ENCODE measurements at regions not wholly inside any gene's neighbourhood (a gene's known extent, or its start where the extent isn't known, plus 50 kb on each side); places are given as distances from the start of the nearest gene placed in this dataset.
"Not testable (repeated sequence)": the region's sequence is repeated elsewhere in the genome, so short reads cannot be mapped to it uniquely, and the experiment has no call there.

- no peak overlapping the region for H3K4me3 ChIP-seq
- no peaks in the 10 kb centered on the region for H3K27me3 ChIP-seq
- H3K4me1 ChIP-seq (ENCODE audit: insufficient read depth), result no peaks in the 10 kb centered on the region
- H3K27ac ChIP-seq, result no peak overlapping the region
- H3K9me3 ChIP-seq, result peaks cover 0 to 2% of the 10 kb centered on the region in 2 donors
- no peaks in the 10 kb centered on the region for H3K36me3 ChIP-seq
- 80 to 93% (median 88%) methylated on average over 1 of the region's 1 CpG for WGBS, 3 donors
- intact Hi-C loops (cut with DNase I), result no loop called here
- TF ChIP-seq POLR2A (IDR thresholded peaks at IDR 0.05), result no peak
- TF ChIP-seq EP300 (IDR thresholded peaks at IDR 0.05), result no peak
- TF ChIP-seq CTCF (IDR thresholded peaks at IDR 0.05), result no peak
- no peak for DNase-seq
Observed at GRCh38 chr3:157905885-157906284, 200.3 kb downstream of the SHOX2 start.

DNA sequence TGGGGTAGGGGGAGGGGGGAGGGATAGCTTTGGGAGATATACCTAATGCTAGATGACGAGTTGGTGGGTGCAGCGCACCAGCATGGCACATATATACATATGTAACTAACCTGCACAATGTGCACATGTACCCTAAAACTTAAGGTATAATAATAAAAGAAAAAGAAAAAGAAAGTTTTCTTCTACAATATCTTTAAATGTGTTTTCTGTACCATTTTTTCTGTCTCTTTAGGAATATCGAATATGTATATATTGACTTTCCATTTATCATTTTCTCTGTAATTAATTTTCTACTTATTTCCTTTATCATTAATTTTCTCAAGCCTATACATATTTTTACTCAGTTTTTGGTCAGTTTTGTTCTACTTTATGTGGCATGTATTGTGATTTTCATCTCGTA lies 203.5 kb downstream of the SHOX2 start:
- H3K27me3 ChIP-seq; intact Hi-C loops (cut with DNase I); H3K4me1 ChIP-seq (ENCODE audit: insufficient read depth); H3K36me3 ChIP-seq; H3K9me3 ChIP-seq; DNase-seq; H3K4me3 ChIP-seq; H3K27ac ChIP-seq: not testable (repeated sequence)
- 92 to 94% (median 92%) methylated on average over 4 of the region's 4 CpGs for WGBS, 3 donors

DNA sequence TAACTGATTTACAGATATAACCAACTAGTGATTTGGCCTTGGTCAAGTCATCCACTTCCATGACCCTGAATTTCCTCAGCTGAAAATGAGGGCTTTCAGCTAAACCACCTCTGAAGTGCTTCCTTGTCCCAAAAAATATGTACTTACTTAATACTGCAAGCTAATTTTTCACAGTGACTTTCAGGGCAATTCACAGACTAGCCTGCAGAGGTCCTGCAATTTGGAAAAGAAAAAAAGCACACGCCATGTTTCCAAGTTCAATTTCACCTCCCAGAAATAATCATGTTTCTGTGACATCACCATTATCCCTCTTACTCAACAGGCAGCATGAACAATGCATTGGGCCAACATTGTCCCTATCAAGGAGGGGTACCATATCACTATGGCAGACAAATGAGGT lies 218.2 kb downstream of the SHOX2 start:
- Histone ChIP-seq H3K27ac (no peak overlapping the region), H3K9me3 (no peaks in the 10 kb centered on the region), H3K27me3 (no peaks in the 10 kb centered on the region), H3K4me3 (no peak overlapping the region), H3K36me3 (no peaks in the 10 kb centered on the region), H3K4me1 (ENCODE audit: insufficient read depth) (no peaks in the 10 kb centered on the region)
- no peak for TF ChIP-seq CTCF (IDR thresholded peaks at IDR 0.05)
- TF ChIP-seq EP300 (IDR thresholded peaks at IDR 0.05), result no peak
- TF ChIP-seq POLR2A (IDR thresholded peaks at IDR 0.05), result no peak
- DNase-seq, result no peak
- intact Hi-C loops (cut with DNase I), result no loop called here
- 68 to 82% (median 71%) methylated on average over 1 of the region's 1 CpG for WGBS, 3 donors

GRCh38 chr3:157876556-157876955 lies 229.7 kb downstream of the SHOX2 start:
- TF ChIP-seq EP300 (IDR thresholded peaks at IDR 0.05) (no peak), CTCF (IDR thresholded peaks at IDR 0.05) (no peak), POLR2A (IDR thresholded peaks at IDR 0.05) (no peak)
- no peaks in the 10 kb centered on the region for H3K9me3 ChIP-seq
- H3K4me1 ChIP-seq (ENCODE audit: insufficient read depth), result no peaks in the 10 kb centered on the region
- no peak overlapping the region for H3K4me3 ChIP-seq
- no peaks in the 10 kb centered on the region for H3K36me3 ChIP-seq
- H3K27me3 ChIP-seq, result no peaks in the 10 kb centered on the region
- intact Hi-C loops (cut with DNase I), result no loop called here
- WGBS, 3 donors, result 71 to 85% (median 76%) methylated on average over 2 of the region's 2 CpGs
- no peak for DNase-seq
- H3K27ac ChIP-seq, result no peak overlapping the region

- DNase-seq, result no peak
- Histone ChIP-seq H3K36me3 (no peaks in the 10 kb centered on the region), H3K4me3 (no peak overlapping the region), H3K4me1 (ENCODE audit: insufficient read depth) (no peaks in the 10 kb centered on the region), H3K9me3 (no peaks in the 10 kb centered on the region), H3K27ac (no peak overlapping the region), H3K27me3 (no peaks in the 10 kb centered on the region)
- TF ChIP-seq EP300 (IDR thresholded peaks at IDR 0.05), result no peak
- no peak for TF ChIP-seq CTCF (IDR thresholded peaks at IDR 0.05)
- TF ChIP-seq POLR2A (IDR thresholded peaks at IDR 0.05), result no peak
- whole genome bisulfite sequencing, 3 donors, result 20 to 48% (median 31%) methylated on average over 1 of the region's 1 CpG
- intact Hi-C loops (cut with DNase I), result no loop called here
Observed at GRCh38 chr3:157872902-157873301, 233.3 kb downstream of the SHOX2 start.
